Osteoblast (primary cell): ENCODE measurements at regions not wholly inside any gene's neighbourhood (a gene's known extent, or its start where the extent isn't known, plus 50 kb on each side); places are given as distances from the start of the nearest gene placed in this dataset.

Source experiments
- DNase-seq: peaks from one replicate; pipeline ENCODE4 v3.0.0; 2011; ENCODE audit warnings: low spot score, mixed read lengths; ENCODE audit not compliant: insufficient read length; ENCODE audit errors: missing footprints
- H2AFZ ChIP-seq: 2 replicates; pipeline ENCODE4 v1.6.0; 2011; ENCODE audit warnings: mild to moderate bottlenecking, low read length
- H3K27ac ChIP-seq: 2 replicates; pipeline ENCODE4 v1.5.1; 2011; ENCODE audit warnings: mild to moderate bottlenecking, low read depth, low read length, moderate library complexity
- H3K27me3 ChIP-seq: 2 replicates; pipeline ENCODE4 v1.6.0; 2012; ENCODE audit warnings: mild to moderate bottlenecking, control low read depth, inconsistent platforms, low read length, moderate library complexity; ENCODE audit not compliant: insufficient read depth
- H3K36me3 ChIP-seq: 2 replicates; pipeline ENCODE4 v1.5.1; 2011; ENCODE audit warnings: mild to moderate bottlenecking, low read length, control low read depth, moderate library complexity; ENCODE audit not compliant: insufficient read depth
- H3K4me1 ChIP-seq: 2 replicates; pipeline ENCODE4 v1.5.1; 2011; ENCODE audit warnings: mild to moderate bottlenecking, low read length, control low read depth, moderate library complexity; ENCODE audit not compliant: insufficient read depth
- H3K4me2 ChIP-seq: 2 replicates; pipeline ENCODE4 v1.6.0; 2011; ENCODE audit warnings: mild to moderate bottlenecking, low read length; ENCODE audit not compliant: insufficient read depth
- H3K4me3 ChIP-seq: fragments of 200-600 bp; sonication (generic); 3 replicates; pipeline ENCODE4 v1.5.1; 2012; ENCODE audit warnings: mild to moderate bottlenecking, low read length, inconsistent platforms; ENCODE audit not compliant: insufficient read depth
- H3K79me2 ChIP-seq: 2 replicates; pipeline ENCODE4 v1.6.0; 2012; ENCODE audit warnings: mild to moderate bottlenecking, low read length, control low read depth, inconsistent platforms; ENCODE audit not compliant: insufficient read depth
- H3K9me3 ChIP-seq: 2 replicates; pipeline ENCODE4 v1.5.1; 2011; ENCODE audit warnings: low read depth, low read length, control low read depth
- H4K20me1 ChIP-seq: 2 replicates; pipeline ENCODE4 v1.6.0; 2012; ENCODE audit warnings: mild to moderate bottlenecking, low read length, control low read depth; ENCODE audit not compliant: insufficient read depth
- CTCF ChIP-seq: IDR thresholded peaks from 2 replicates; pipeline ENCODE4 v1.5.1; 2011; ENCODE audit warnings: mild to moderate bottlenecking, low read depth, low read length, moderate library complexity; ENCODE audit errors: extremely low read depth

GRCh38 chr2:41894563-41895333 is 153.1 kb upstream of the PKDCC start:
- Histone ChIP-seq H3K9me3 (no peaks in the 10 kb centered on the region), H2AFZ (no peak overlapping the region), H3K27ac (no peak overlapping the region), H3K4me3 (no peak overlapping the region), H3K36me3 (no peaks in the 10 kb centered on the region), H3K4me1 (no peaks in the 10 kb centered on the region), H3K27me3 (peaks cover 25% of the 10 kb centered on the region), H3K4me2 (no peak overlapping the region), H3K79me2 (no peaks in the 10 kb centered on the region), H4K20me1 (no peaks in the 10 kb centered on the region)
- DNase-seq, result no peak
- no peak for TF ChIP-seq CTCF

DNA sequence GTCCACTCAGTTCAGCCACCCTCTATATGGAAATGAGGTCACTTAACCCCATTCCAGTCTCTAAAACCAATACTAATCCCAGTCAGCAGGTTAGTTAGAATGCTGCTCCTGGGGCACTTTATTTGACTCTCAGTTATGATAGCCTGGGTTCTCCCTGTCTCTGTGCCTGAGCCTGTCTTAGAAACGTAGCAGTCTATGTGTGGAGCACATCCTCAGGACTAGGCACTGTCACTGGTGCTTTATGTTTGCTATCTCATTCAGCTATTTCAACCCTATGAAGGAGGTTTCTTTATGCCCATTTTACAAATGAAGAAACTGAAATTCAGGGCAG is 152.5 kb upstream of the PKDCC start:
- no peaks in the 10 kb centered on the region for H3K9me3 ChIP-seq
- no peak for DNase-seq
- H3K36me3 ChIP-seq, result no peaks in the 10 kb centered on the region
- H3K4me1 ChIP-seq, result no peaks in the 10 kb centered on the region
- H3K27ac ChIP-seq, result no peak overlapping the region
- no peaks in the 10 kb centered on the region for H3K79me2 ChIP-seq
- no peak overlapping the region for H3K4me2 ChIP-seq
- TF ChIP-seq CTCF, result no peak
- H4K20me1 ChIP-seq, result no peaks in the 10 kb centered on the region
- H2AFZ ChIP-seq, result no peak overlapping the region
- H3K27me3 ChIP-seq, result peaks cover 25% of the 10 kb centered on the region
- no peak overlapping the region for H3K4me3 ChIP-seq

DNA sequence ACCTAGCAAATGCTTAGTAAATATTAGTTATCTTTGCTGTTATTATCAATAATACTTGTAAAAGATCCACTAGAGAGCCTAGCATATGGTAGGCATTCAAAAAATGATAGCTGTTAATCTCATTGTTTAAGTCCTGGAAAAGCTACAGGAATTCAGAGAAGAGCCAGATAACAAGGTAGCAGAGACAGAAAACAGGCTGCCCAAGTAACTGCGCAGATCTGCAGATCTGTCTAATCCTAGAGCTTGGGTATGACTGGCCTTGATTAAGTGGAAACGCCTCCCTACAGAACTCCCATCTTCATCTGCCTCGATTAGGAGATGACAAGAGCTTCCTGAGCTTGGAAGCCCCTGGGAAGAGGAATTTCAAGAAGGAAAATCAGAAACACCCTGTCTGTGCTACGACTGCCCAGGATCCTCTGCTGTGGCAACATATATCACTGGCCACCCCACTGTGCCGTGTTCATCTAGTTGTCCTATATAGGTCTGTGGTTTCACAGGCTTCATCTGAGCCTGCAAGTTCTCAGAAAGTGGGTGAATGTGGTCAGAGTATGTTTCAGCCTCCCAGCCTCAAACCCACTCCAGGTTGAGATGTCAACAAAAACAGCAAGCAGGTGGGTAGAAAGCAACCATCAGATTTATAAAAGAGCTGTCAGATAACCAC is 151.5 kb upstream of the PKDCC start:
- Histone ChIP-seq H3K9me3 (no peaks in the 10 kb centered on the region), H3K27ac (no peak overlapping the region), H3K4me1 (no peaks in the 10 kb centered on the region), H3K79me2 (no peaks in the 10 kb centered on the region), H4K20me1 (no peaks in the 10 kb centered on the region), H3K4me3 (no peak overlapping the region), H3K27me3 (peaks cover 16% of the 10 kb centered on the region), H3K4me2 (no peak overlapping the region), H3K36me3 (no peaks in the 10 kb centered on the region), H2AFZ (no peak overlapping the region)
- no peak for DNase-seq
- TF ChIP-seq CTCF, result no peak

DNA sequence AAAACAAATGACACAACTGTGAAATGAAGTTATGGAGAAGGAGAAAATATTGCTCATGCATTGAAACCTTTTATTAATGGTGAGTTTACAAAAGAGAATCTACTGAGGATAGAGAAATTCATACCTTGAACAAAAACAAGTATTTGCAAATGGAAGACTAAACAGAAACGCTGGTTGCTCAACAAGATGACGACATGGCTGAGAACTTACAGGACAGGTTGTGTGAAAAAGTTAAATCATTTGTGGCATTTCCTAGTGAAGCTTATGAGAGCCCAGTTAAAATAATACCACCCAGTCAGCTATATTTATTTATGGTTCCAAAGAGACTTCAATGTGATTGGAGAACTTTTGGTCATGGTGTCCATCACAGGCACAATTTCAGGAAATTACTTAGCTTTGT is 148.6 kb upstream of the PKDCC start:
- TF ChIP-seq CTCF, result no peak
- H3K27me3 ChIP-seq, result peaks cover 30% of the 10 kb centered on the region
- no peak for DNase-seq
- no peaks in the 10 kb centered on the region for H3K4me1 ChIP-seq
- H3K27ac ChIP-seq, result no peak overlapping the region
- H3K36me3 ChIP-seq, result no peaks in the 10 kb centered on the region
- no peak overlapping the region for H2AFZ ChIP-seq
- no peaks in the 10 kb centered on the region for H3K79me2 ChIP-seq
- no peak overlapping the region for H3K4me3 ChIP-seq
- H3K4me2 ChIP-seq, result no peak overlapping the region
- no peaks in the 10 kb centered on the region for H4K20me1 ChIP-seq
- H3K9me3 ChIP-seq, result no peaks in the 10 kb centered on the region
